ENCODE measurements at regions not wholly inside any gene's neighbourhood (a gene's known extent, or its start where the extent isn't known, plus 50 kb on each side); places are given as distances from the start of the nearest gene placed in this dataset.

DNA sequence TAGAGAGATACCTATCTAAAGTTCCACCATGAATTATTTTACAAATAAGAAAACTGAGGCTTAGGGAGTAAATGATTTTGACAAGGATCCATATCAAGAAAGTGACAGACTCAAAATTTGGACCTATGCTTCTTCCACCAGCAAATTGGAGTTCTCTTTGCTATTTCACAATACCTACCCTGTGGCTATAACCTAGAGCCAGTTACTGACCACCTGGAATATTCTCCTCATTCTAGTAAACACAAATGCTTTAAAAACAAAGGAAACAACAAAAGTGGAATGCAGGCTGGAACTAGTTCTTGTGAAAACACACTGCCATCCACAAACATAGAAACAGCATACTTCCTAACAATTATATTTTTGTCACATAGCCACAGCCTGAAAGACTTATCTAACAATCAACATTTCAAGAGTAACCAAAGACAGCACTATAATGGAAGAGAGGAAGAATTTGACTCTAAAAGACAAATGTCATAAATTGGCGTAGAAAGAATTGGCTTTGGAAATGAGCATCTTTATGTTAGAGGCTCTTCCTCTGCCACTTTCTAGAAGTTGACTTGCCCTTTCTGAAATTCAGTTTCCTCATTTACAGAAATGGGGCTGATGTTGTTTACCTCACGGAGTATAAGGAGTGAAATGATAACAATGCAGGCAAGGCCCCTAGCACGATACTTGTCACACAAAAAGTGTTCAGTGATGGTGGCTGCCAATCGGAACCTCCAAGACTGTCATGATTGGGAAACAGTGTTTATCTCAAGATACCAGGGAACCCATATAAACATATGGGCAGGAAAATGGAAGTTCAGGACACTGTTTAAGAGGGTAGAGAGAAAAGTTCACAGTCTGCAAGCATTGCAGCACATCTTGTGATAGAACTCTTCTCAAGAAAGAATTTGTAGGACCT, 138.6 kb upstream of the LGR5 start (continued):
- TF ChIP-seq MXI1 (IDR thresholded peaks at IDR 0.05; ENCODE audit: low read depth, low read length) (no peak), BHLHE40 (IDR thresholded peaks at IDR 0.05; ENCODE audit: low read length) (peak; percentile 24; the same call in 1 of the 2 replicates), POLR3A (IDR thresholded peaks at IDR 0.05; ENCODE audit: borderline replicate concordance, extremely low read depth, insufficient read depth, insufficient read length) (no peak), JUNB (CRISPR knock-in tag; conservative IDR thresholded peaks at IDR 0.05) (no peak), HDAC1 (IDR thresholded peaks at IDR 0.05) (peak in 1 of 2 experiments; percentile 18; a peak in 1 of 4 replicates), DDX20 (tag; IDR thresholded peaks at IDR 0.05; ENCODE audit: low read depth) (no peak), PTRF (tag; IDR thresholded peaks at IDR 0.05) (no peak), ZC3H4 (CRISPR knock-in tag; IDR thresholded peaks at IDR 0.05; ENCODE audit: borderline replicate concordance) (no peak), MEF2D (tag; conservative IDR thresholded peaks at IDR 0.05; ENCODE audit: low read depth) (no peak; the same call in 1 of the 2 replicates), ZNF699 (CRISPR knock-in tag; IDR thresholded peaks at IDR 0.05; ENCODE audit: insufficient replicate concordance) (no peak), BRF2 (IDR thresholded peaks at IDR 0.05; ENCODE audit: borderline replicate concordance, insufficient read depth, insufficient read length) (no peak), ZBTB11 (CRISPR knock-in tag; IDR thresholded peaks at IDR 0.05) (no peak; a peak in 1 of 6 replicates), TAL1 (IDR thresholded peaks at IDR 0.05) (peak; percentile 81), ZNF253 (CRISPR knock-in tag; conservative IDR thresholded peaks at IDR 0.05) (no peak), DPF2 (IDR thresholded peaks at IDR 0.05) (peak; percentile 76), KDM1A (IDR thresholded peaks at IDR 0.05) (0 out of 4 replicates have a peak, but pooled peaks of 1 of the 2 experiments have one; percentile 7), ZNF583 (CRISPR knock-in tag; IDR thresholded peaks at IDR 0.05) (peak; percentile 69; the same call in 1 of the 2 replicates), FOXM1 (IDR thresholded peaks at IDR 0.05; ENCODE audit: low read depth) (0 out of 2 replicates have a peak, but pooled peaks have one; percentile 35), FOXM1 (CRISPR knock-in tag; IDR thresholded peaks at IDR 0.05; ENCODE audit: low read depth) (no peak), HOMEZ (CRISPR knock-in tag; IDR thresholded peaks at IDR 0.05) (no peak), CBFB (CRISPR knock-in tag; IDR thresholded peaks at IDR 0.05) (no peak), SMARCC2 (IDR thresholded peaks at IDR 0.05; ENCODE audit: low read depth) (no peak), SMARCE1 (IDR thresholded peaks at IDR 0.05) (0 out of 2 replicates have a peak, but pooled peaks have one; percentile 30)
